Fibroblast of lung (primary cell): ENCODE measurements at regions not wholly inside any gene's neighbourhood (a gene's known extent, or its start where the extent isn't known, plus 50 kb on each side); places are given as distances from the start of the nearest gene placed in this dataset.

ENCODE experiments used
- DNase-seq, 2 donors: peaks; one replicate each; pipeline versions ENCODE4 v3.0.0 to v3.0.0-alpha.2; 2010; ENCODE audit warnings: low read depth in 2 of 2
- H2AFZ ChIP-seq: 2 replicates; pipeline ENCODE4 v1.5.1; 2012; ENCODE audit warnings: low read length, control low read depth, inconsistent platforms
- H3K27ac ChIP-seq: 2 replicates; pipeline ENCODE4 v1.5.1; 2011; ENCODE audit warnings: low read length, control low read depth; ENCODE audit not compliant: insufficient read depth
- H3K27me3 ChIP-seq: 2 replicates; pipeline ENCODE4 v1.5.1; 2011; ENCODE audit warnings: mild to moderate bottlenecking, low read length; ENCODE audit not compliant: control insufficient read depth, insufficient read depth
- H3K36me3 ChIP-seq: 2 replicates; pipeline ENCODE4 v1.5.1; 2011; ENCODE audit warnings: low read length; ENCODE audit not compliant: control insufficient read depth, insufficient read depth
- H3K4me1 ChIP-seq: 2 replicates; pipeline ENCODE4 v1.5.1; 2011; ENCODE audit warnings: low read length; ENCODE audit not compliant: control insufficient read depth, insufficient read depth; ENCODE audit errors: extremely low read depth
- H3K4me2 ChIP-seq: 2 replicates; pipeline ENCODE4 v1.5.1; 2011; ENCODE audit warnings: low read length, control low read depth; ENCODE audit not compliant: insufficient read depth; ENCODE audit errors: extremely low read depth
- H3K4me3 ChIP-seq, 4 experiments: fragments of 200-600 bp in 1 of 4; sonication (generic) in 1 of 4; replicated peaks in 1 of 4; 2 replicates each; pipeline ENCODE4 v1.5.1; 2011 to 2016; ENCODE audit warnings: low read length in 4 of 4, low read depth in 3 of 4, mild to moderate bottlenecking in 3 of 4, control low read depth in 2 of 4, inconsistent platforms in 1 of 4, mixed read lengths in 1 of 4; ENCODE audit not compliant: insufficient read depth in 1 of 4; ENCODE audit errors: control extremely low read depth in 1 of 4
- H3K79me2 ChIP-seq: 2 replicates; pipeline ENCODE4 v1.5.1; 2012; ENCODE audit warnings: mild to moderate bottlenecking, low read length, inconsistent platforms; ENCODE audit not compliant: control insufficient read depth, insufficient read depth
- H3K9ac ChIP-seq: 2 replicates; pipeline ENCODE4 v1.5.1; 2011; ENCODE audit warnings: mild to moderate bottlenecking, low read length, control low read depth; ENCODE audit not compliant: insufficient read depth
- H3K9me3 ChIP-seq: 2 replicates; pipeline ENCODE4 v1.5.1; 2012; ENCODE audit warnings: low read depth, low read length; ENCODE audit not compliant: control insufficient read depth, insufficient read depth
- H4K20me1 ChIP-seq: 2 replicates; pipeline ENCODE4 v1.5.1; 2011; ENCODE audit warnings: low read length; ENCODE audit not compliant: control insufficient read depth, insufficient read depth; ENCODE audit errors: extremely low read depth
- EZH2 ChIP-seq: IDR thresholded peaks from 2 replicates; pipeline ENCODE4 v1.5.1; 2012; ENCODE audit warnings: low read length, control low read depth, mild to moderate bottlenecking; ENCODE audit errors: missing control alignments
- TF ChIP-seq, protein P1 (sequence below), 2 donors: IDR thresholded peaks in 1 of 2; conservative IDR thresholded peaks in 1 of 2; 1 replicate in 1 of 2; 2 replicates in 1 of 2; pipeline ENCODE4 v1.5.1; 2011 to 2012; ENCODE audit warnings: low read length in 2 of 2, control low read depth in 1 of 2, inconsistent platforms in 1 of 2, low read depth in 1 of 2, mild to moderate bottlenecking in 1 of 2

- no peak overlapping the region for H2AFZ ChIP-seq
- no peaks in the 10 kb centered on the region for H3K36me3 ChIP-seq
- no peaks in the 10 kb centered on the region for H3K9me3 ChIP-seq
- no peak overlapping the region for H3K4me3 ChIP-seq
- H3K27ac ChIP-seq: no peak overlapping the region
- no peak overlapping the region for H3K4me2 ChIP-seq
- no peaks in the 10 kb centered on the region for H3K4me1 ChIP-seq
- no peaks in the 10 kb centered on the region for H3K79me2 ChIP-seq
- H3K27me3 ChIP-seq: no peaks in the 10 kb centered on the region
- no peak overlapping the region for H3K9ac ChIP-seq
- no peaks in the 10 kb centered on the region for H4K20me1 ChIP-seq
- TF ChIP-seq, protein P1, sequence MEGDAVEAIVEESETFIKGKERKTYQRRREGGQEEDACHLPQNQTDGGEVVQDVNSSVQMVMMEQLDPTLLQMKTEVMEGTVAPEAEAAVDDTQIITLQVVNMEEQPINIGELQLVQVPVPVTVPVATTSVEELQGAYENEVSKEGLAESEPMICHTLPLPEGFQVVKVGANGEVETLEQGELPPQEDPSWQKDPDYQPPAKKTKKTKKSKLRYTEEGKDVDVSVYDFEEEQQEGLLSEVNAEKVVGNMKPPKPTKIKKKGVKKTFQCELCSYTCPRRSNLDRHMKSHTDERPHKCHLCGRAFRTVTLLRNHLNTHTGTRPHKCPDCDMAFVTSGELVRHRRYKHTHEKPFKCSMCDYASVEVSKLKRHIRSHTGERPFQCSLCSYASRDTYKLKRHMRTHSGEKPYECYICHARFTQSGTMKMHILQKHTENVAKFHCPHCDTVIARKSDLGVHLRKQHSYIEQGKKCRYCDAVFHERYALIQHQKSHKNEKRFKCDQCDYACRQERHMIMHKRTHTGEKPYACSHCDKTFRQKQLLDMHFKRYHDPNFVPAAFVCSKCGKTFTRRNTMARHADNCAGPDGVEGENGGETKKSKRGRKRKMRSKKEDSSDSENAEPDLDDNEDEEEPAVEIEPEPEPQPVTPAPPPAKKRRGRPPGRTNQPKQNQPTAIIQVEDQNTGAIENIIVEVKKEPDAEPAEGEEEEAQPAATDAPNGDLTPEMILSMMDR (conservative IDR thresholded peaks at IDR 0.05 in 1 of 2, IDR thresholded peaks at IDR 0.05 in 1 of 2; ENCODE audit: low read depth in 1 of 2, low read length in 2 of 2): no peak
- TF ChIP-seq EZH2: no peak
- no peak for DNase-seq
These were observed 832.8 kb downstream of the RNF144A start for GRCh38 chr2:7749895-7750559.

DNA sequence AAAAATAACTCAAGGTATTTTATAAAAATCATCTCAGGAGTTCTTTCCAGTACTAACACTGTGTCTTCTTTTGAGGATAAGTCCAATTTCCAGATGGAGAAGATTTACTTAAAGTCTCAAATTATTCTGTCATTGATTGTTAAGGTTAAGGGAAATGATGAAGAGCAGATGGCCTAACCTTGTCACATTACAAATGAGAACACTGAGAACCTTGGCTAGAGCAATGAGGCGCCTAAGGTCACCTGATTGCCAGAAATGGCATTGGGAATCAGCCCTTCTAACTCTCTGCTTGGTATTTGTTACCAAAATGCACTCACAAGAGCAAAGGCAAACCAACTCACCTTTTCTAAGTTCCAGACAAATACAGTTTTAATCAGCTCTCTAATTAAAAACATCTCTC, 835.1 kb downstream of the RNF144A start:
- Histone ChIP-seq H3K9ac (no peak overlapping the region), H3K79me2 (no peaks in the 10 kb centered on the region), H3K27me3 (no peaks in the 10 kb centered on the region), H3K36me3 (no peaks in the 10 kb centered on the region), H2AFZ (no peak overlapping the region), H3K4me1 (no peaks in the 10 kb centered on the region), H4K20me1 (no peaks in the 10 kb centered on the region), H3K4me3 (no peak overlapping the region), H3K4me2 (no peak overlapping the region), H3K9me3 (no peaks in the 10 kb centered on the region), H3K27ac (no peak overlapping the region)
- DNase-seq: no peak
- TF ChIP-seq, protein P1 (conservative IDR thresholded peaks at IDR 0.05 in 1 of 2, IDR thresholded peaks at IDR 0.05 in 1 of 2; ENCODE audit: low read depth in 1 of 2, low read length in 2 of 2): no peak
- TF ChIP-seq EZH2: no peak

DNA sequence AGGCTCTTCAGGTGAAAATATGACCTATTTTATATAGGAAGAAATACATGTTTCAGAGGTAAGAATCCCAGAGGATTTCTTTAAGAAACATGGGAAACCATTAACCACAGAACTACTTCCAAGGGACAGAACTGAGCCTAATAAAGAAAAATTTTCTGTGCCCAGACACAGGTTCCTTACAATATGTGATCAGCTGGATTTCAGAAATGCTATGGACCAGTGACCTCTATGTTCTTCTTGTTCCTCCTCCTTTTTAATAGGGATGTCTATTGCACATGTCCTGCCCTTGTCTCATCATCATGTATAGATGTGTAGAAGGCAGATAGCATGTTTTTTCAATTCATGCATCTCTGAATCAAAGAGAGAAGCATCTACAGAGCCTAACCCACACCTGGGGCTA, 836.6 kb downstream of the RNF144A start:
- Histone ChIP-seq H3K4me3 (no peak overlapping the region), H3K79me2 (no peaks in the 10 kb centered on the region), H4K20me1 (no peaks in the 10 kb centered on the region), H3K9ac (no peak overlapping the region), H3K9me3 (no peaks in the 10 kb centered on the region), H2AFZ (no peak overlapping the region), H3K4me2 (no peak overlapping the region), H3K27me3 (no peaks in the 10 kb centered on the region), H3K4me1 (no peaks in the 10 kb centered on the region), H3K27ac (no peak overlapping the region), H3K36me3 (no peaks in the 10 kb centered on the region)
- TF ChIP-seq EZH2: no peak
- TF ChIP-seq, protein P1 (conservative IDR thresholded peaks at IDR 0.05 in 1 of 2, IDR thresholded peaks at IDR 0.05 in 1 of 2; ENCODE audit: low read depth in 1 of 2, low read length in 2 of 2): no peak
- no peak for DNase-seq
